GDM1 (cell line): ENCODE measurements at regions not wholly inside any gene's neighbourhood (a gene's known extent, or its start where the extent isn't known, plus 50 kb on each side); places are given as distances from the start of the nearest gene placed in this dataset.
"Not testable (repeated sequence)": the region's sequence is repeated elsewhere in the genome, so short reads cannot be mapped to it uniquely, and the experiment has no call there.

Experiments used
- DNase-seq: peaks from one replicate; lab custom pipeline; 2025; lab: John Stamatoyannopoulos, UW

DNA sequence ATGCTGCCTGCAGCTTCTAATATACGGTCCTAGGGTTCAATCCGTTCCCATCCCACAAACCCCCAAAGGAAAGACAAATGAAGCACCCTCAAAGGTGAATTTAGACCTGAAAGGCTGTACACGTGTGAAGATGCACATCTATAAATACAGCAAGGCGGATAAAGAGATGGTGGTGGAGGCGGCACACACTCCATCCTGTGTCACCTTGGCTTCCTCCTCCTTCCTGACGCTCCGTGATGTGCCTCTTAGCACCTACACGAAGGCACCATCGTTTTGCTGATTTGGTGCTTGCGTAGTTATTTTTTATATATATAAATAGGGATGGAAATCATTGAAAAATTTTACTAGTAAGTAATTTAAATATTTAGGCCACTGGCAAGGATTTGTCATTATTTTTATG, 359.4 kb downstream of the NPHP4 start:
- no peak for DNase-seq

DNA sequence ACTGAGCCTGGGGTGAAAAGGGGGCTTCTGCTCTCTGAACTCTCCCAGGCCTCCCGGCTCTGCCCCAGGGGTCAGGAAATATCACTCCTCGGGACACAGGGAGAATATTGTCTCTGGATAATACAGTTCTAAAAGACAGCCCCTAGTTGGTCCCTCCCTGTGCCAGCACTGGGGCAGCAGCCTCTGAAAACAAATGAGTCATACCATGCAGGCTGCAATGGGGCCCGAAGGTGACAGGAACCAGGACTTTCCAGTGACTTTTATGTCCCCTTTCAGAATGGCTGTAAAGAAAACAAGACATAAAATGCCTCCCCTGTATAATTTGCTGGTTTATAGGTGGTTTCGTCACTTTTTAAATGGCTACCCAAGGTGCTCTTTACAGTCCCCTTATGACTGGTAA, 360.0 kb downstream of the NPHP4 start:
- no peak for DNase-seq

- DNase-seq: no peak
Measured at GRCh38 chr1:5628416-5628815, 363.8 kb downstream of the NPHP4 start.

- no peak for DNase-seq
Measured at GRCh38 chr1:5623399-5623798, 368.8 kb downstream of the NPHP4 start.

GRCh38 chr1:5622412-5622811, 369.8 kb downstream of the NPHP4 start:
- no peak for DNase-seq

DNA sequence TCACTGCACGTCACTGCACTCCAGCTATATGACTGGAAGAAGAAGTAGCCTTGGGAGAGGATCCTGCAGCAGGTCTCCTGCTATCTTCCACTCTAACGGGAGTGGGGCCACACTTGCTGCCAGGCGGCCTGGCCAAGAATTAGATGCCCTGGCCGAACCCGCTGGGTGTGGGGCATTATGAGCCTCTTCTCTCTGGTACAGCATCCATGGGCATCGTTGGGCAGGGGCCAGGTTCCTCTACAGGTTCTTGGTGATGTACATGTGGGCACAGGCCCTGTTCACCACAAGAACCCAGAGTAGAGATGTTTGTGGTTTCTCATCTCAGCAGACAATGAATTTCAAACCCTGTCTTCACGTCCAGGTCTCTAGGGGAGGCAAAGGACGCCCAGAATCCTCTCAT, 370.5 kb downstream of the NPHP4 start:
- DNase-seq: no peak

DNA sequence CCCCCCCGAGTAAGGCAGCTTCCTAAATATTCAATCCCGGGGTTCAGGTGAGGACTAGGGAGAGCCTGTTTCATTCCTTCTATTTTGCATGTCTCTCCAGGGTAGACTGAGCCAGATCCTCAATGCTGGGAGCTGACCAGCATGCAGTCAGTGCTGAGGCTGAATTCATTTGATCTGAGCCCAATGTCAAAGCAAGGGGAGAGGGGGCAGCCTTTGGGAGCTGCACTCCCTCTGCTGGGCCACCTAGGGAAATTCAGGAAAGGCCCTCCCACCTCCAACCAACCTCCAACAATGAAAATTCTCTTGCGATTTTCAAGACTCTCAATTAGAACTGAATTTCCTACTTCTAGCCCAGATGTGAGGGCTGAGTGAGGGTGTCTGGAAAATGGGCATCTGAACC, 371.2 kb downstream of the NPHP4 start:
- no peak for DNase-seq

DNA sequence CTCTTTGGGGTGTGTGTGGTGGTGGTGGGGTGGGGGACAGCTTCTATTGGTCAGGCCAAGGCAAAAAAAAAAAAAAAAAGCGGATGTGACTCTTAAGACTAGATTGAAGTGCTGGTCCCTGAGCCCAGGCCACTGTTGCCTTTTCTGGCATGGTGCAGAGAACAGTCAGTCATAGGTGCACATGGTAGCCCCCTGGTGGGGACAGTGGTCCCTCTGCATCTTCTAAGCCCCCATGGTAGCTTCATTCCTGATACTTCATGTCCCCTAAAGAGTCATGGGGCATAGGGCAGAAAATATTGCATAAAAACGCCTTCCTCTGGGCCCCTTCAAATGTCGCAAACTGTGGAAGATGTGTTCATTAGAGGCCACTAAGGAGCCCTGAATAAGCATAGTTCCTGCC, 371.8 kb downstream of the NPHP4 start:
- DNase-seq: no peak

DNA sequence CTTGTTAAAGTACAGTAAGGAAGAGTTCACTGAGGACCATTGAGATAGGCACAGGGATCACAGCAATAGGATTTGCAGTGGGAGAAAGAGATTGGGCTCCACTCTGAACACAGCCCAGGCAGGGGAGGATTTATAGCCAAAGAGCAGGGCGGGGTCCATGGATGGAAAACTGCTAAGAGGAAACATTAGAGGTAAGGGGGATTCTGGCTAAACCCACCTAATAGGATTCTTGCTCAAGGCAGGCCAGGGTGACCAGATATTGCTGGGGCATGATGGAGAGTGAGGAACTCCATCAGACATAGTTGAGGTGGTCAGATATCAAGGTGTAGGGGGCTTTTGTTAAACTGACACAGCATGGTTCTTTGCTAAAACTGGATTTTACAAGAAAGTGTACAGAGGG, 372.8 kb downstream of the NPHP4 start:
- DNase-seq: no peak

GRCh38 chr1:5617546-5617945, 374.7 kb downstream of the NPHP4 start:
- no peak for DNase-seq

- no peak for DNase-seq
Measured at GRCh38 chr1:5617179-5617520, 375.1 kb downstream of the NPHP4 start.

DNA sequence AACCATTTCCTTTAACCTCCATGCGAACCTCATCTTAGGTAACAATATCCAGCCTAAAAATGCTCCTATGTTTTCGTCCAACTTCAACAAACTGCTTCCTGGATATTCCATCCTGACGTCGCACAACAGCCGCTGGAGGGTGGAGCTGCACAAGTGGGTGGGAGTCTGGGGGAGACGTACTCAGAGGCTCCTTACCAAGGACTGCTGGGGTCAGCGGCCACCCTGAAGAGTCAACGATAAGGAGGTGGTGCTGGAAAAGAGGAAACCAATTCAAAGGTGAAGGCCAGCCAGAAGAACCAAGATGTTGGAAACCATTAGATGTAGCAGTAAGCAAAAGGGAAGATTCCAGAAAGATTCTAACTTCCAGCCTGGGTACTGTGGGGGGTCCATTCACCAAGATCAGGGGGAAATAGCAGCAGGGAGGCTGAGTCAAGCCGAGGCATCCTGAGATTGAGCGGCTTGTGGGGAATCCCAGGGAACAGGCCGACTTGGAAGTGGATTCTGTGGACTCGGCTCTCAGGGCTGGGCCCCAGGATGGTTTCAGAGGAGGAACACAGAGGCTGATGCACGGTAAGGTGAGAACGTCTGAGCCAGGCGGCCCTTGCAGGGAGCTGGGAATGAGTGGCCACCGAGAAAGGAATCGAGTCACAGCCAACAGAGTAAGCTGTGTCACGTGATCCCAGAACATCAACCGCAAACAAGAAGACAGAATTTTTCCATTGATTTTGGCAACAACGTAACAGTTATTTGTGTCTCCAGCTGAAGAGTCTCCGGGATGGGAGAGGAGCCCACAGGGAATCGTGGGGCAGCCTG, 375.7 kb downstream of the NPHP4 start:
- DNase-seq: no peak

GRCh38 chr1:5615076-5615475, 377.1 kb downstream of the NPHP4 start:
- DNase-seq: no peak

DNA sequence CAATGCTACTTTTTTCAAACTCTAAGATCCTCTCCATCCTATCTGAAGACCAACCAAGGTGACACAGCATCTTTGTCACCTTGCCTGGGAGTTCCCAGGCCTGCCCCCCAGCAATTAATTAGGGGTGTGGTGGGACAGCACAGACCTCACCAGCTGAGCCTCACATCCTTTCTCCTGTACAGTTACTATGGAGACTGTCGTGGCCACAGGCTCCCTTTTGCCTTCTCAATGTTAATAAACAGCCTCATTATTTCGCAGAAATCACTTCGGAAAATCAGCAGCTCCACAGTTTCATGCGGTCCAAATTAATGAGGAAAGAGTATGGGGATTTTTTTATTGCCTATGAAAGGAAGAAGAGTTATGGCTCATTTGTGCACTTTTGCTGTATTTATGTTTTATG, 378.3 kb downstream of the NPHP4 start:
- no peak for DNase-seq

GRCh38 chr1:5611851-5612250, 380.4 kb downstream of the NPHP4 start:
- no peak for DNase-seq

GRCh38 chr1:5611431-5611830, 380.8 kb downstream of the NPHP4 start:
- DNase-seq: no peak

GRCh38 chr1:5610432-5610831, 381.8 kb downstream of the NPHP4 start:
- DNase-seq: no peak

GRCh38 chr1:5603353-5604104, 388.7 kb downstream of the NPHP4 start:
- DNase-seq: no peak

DNA sequence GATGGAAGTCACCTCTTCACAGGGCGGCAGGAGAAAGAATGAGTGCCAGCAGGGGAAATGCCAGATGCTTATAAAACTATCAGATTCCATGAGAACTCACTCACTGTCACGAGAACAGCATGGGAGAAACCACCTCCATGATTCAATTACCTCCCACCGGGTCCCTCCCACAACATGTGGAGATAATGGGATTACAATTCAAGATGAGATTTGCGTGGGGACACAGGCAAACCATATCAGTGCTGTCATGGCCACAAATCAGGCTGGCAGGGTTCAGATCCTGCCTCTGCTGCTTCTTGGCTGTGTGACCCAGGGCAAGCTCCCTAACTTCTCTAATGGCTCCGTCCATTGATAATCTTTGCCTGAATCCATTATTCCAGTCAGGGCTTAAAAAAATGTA, 389.5 kb downstream of the NPHP4 start:
- not testable (repeated sequence) for DNase-seq

GRCh38 chr1:5601516-5601915, 390.7 kb downstream of the NPHP4 start:
- no peak for DNase-seq

DNA sequence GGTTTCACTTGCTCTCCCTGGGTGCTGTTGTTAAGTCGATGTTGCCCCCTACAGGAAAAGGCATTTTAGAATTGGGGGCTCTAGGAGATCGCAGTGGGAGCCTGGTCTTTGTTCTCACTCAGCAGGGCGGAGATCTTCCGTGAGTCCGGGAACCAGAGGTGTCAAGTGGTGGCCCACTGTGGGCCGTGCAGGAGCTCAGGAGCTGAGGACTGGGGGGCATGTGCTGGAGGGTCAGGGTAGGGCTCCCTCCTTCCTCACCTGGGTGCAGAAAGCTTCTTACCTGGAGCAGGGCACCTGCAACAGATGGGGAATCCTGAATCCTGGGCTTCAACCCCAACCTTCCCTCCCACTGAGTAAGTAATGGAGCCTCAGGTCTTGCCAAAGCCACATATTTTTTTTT, 392.7 kb downstream of the NPHP4 start:
- DNase-seq: no peak

DNA sequence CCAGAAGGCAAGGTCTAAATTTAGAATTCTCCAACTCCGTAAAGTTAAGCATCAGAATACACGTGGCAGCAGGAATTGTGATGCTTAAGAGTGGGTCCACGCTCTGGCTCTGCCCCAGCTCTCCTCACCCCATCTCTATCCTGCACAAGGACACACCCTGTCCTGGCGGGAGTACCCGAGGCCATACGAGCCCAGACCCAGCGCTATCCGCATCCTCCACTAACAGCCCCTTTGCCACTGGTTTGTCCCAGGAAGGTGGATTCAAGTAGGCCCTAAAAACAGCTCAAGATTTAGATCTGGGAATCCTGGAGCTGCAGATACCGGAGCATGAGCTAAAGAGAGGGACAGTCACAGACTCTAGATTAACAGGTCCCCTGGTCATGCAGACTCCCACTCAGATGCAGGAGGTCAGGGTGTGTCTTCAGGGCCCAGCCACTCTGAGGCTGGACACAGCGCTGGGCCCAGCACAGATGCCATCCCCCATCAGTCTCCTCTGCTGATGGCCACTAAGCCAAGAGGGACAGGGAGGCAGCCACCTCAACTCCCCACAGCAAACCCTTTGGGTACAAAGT, 393.3 kb downstream of the NPHP4 start:
- no peak for DNase-seq
